Gastrocnemius medialis (tissue), 4 donors: ENCODE measurements at regions not wholly inside any gene's neighbourhood (a gene's known extent, or its start where the extent isn't known, plus 50 kb on each side); places are given as distances from the start of the nearest gene placed in this dataset.

Source experiments
- CTCF ChIP-seq, 5 experiments: fragments of 450-650 bp in 3 of 5; fragments of 200-600 bp in 2 of 5; sonication (generic) in 2 of 5; IDR thresholded peaks in 4 of 5; conservative IDR thresholded peaks in 1 of 5; 1 replicate in 4 of 5; 2 replicates in 1 of 5; pipeline ENCODE4 v1.5.1; 2016 to 2019; ENCODE audit warnings: antibody characterized with exemption in 5 of 5, mild to moderate bottlenecking in 3 of 5, moderate library complexity in 3 of 5
- POLR2A ChIP-seq, 2 donors: fragments of 450-650 bp; IDR thresholded peaks; one replicate each; pipeline ENCODE4 v1.6.1; 2017; ENCODE audit warnings: antibody characterized with exemption in 2 of 2, mild to moderate bottlenecking in 2 of 2, moderate library complexity in 2 of 2

GRCh38 chr12:124716208-124717130 is 147.2 kb downstream of the SCARB1 start:
- TF ChIP-seq POLR2A (IDR thresholded peaks at IDR 0.05): no peak
- TF ChIP-seq CTCF (IDR thresholded peaks at IDR 0.05 in 4 of 5, conservative IDR thresholded peaks at IDR 0.05 in 1 of 5): no peak
